CD14-positive monocyte (primary cell): ENCODE measurements at regions not wholly inside any gene's neighbourhood (a gene's known extent, or its start where the extent isn't known, plus 50 kb on each side); places are given as distances from the start of the nearest gene placed in this dataset.

Experiments used
- DNase-seq, 3 donors: peaks; one replicate each; pipeline ENCODE4 v3.0.0-alpha.2; 2011 to 2022
- H2AFZ ChIP-seq: 2 replicates; pipeline ENCODE4 v1.6.0; 2012; ENCODE audit warnings: mild to moderate bottlenecking, low read depth, low read length, inconsistent platforms; ENCODE audit not compliant: insufficient read depth, poor library complexity, severe bottlenecking
- H3K27ac ChIP-seq, 2 donors: 1 replicate in 1 of 2; 2 replicates in 1 of 2; pipeline ENCODE4 v1.5.1; 2012 to 2013; ENCODE audit warnings: low read length in 2 of 2, control low read depth in 1 of 2, inconsistent platforms in 1 of 2, low read depth in 1 of 2, mild to moderate bottlenecking in 1 of 2
- H3K27me3 ChIP-seq, 2 donors: one replicate each; pipeline versions ENCODE4 v1.6.0 to v1.6.1; 2011 to 2013; ENCODE audit warnings: low read length in 2 of 2; ENCODE audit not compliant: control insufficient read depth in 2 of 2, insufficient read depth in 2 of 2
- H3K36me3 ChIP-seq, 2 donors: replicated peaks in 1 of 2; 1 replicate in 1 of 2; 2 replicates in 1 of 2; pipeline versions ENCODE4 v1.5.1 to v1.6.1; 2012 to 2013; ENCODE audit warnings: low read length in 2 of 2, control low read depth in 1 of 2, inconsistent platforms in 1 of 2, mild to moderate bottlenecking in 1 of 2; ENCODE audit not compliant: insufficient read depth in 2 of 2, control insufficient read depth in 1 of 2
- H3K4me1 ChIP-seq, 2 donors: 1 replicate in 1 of 2; 2 replicates in 1 of 2; pipeline versions ENCODE4 v1.5.1 to v1.6.1; 2012 to 2013; ENCODE audit warnings: low read length in 2 of 2, control low read depth in 1 of 2, inconsistent platforms in 1 of 2, mild to moderate bottlenecking in 1 of 2, moderate library complexity in 1 of 2; ENCODE audit not compliant: insufficient read depth in 2 of 2, control insufficient read depth in 1 of 2
- H3K4me2 ChIP-seq: replicated peaks from 2 replicates; pipeline ENCODE3; 2012; ENCODE audit warnings: low read length, moderate library complexity, mild to moderate bottlenecking; ENCODE audit not compliant: poor library complexity, severe bottlenecking; ENCODE audit errors: extremely low read depth
- H3K4me3 ChIP-seq, 3 experiments: fragments of 200-600 bp in 1 of 3; sonication (generic) in 1 of 3; replicated peaks in 1 of 3; 1 replicate in 2 of 3; 2 replicates in 1 of 3; pipeline ENCODE4 v1.5.1; 2011 to 2013; ENCODE audit warnings: low read length in 3 of 3, mild to moderate bottlenecking in 3 of 3, control low read depth in 2 of 3, low read depth in 2 of 3, inconsistent platforms in 1 of 3, moderate library complexity in 1 of 3
- H3K79me2 ChIP-seq: 2 replicates; pipeline ENCODE4 v1.6.0; 2012; ENCODE audit warnings: mild to moderate bottlenecking, control low read depth, inconsistent platforms, low read length, moderate library complexity; ENCODE audit not compliant: insufficient read depth
- H3K9ac ChIP-seq: 2 replicates; pipeline ENCODE4 v1.6.0; 2017; ENCODE audit warnings: low read length, mild to moderate bottlenecking; ENCODE audit not compliant: insufficient read depth, poor library complexity, severe bottlenecking
- H3K9me3 ChIP-seq, 2 donors: replicated peaks in 1 of 2; 1 replicate in 1 of 2; 2 replicates in 1 of 2; pipeline versions ENCODE4 v1.5.1 to v1.6.1; 2012 to 2013; ENCODE audit warnings: low read length in 2 of 2, control low read depth in 1 of 2; ENCODE audit not compliant: control insufficient read depth in 1 of 2, insufficient read depth in 1 of 2
- H4K20me1 ChIP-seq: 2 replicates; pipeline ENCODE4 v1.6.0; 2012; ENCODE audit warnings: mild to moderate bottlenecking, low read length, control low read depth, moderate library complexity; ENCODE audit not compliant: insufficient read depth
- H3K27ac Mint-ChIP-seq, 7 donors: one replicate each; pipeline ENCODE4 v1.8.0; 2020; ENCODE audit warnings: mild to moderate bottlenecking in 7 of 7, mixed read lengths in 7 of 7, moderate library complexity in 6 of 7, inconsistent platforms in 2 of 7
- H3K27me3 Mint-ChIP-seq, 3 donors: one replicate each; pipeline ENCODE4 v1.8.0; 2021 to 2022; ENCODE audit warnings: low read depth in 3 of 3, mild to moderate bottlenecking in 3 of 3, mixed read lengths in 3 of 3, moderate library complexity in 3 of 3, inconsistent platforms in 1 of 3
- H3K36me3 Mint-ChIP-seq, 2 donors: one replicate each; pipeline ENCODE4 v1.8.0; 2020; ENCODE audit warnings: mixed read lengths in 2 of 2, inconsistent platforms in 1 of 2, mild to moderate bottlenecking in 1 of 2
- H3K4me1 Mint-ChIP-seq: one replicate; pipeline ENCODE4 v1.8.0; 2020; ENCODE audit warnings: mild to moderate bottlenecking, mixed read lengths
- H3K4me3 Mint-ChIP-seq, 2 donors: one replicate each; pipeline ENCODE4 v1.8.0; 2020; ENCODE audit warnings: mild to moderate bottlenecking in 2 of 2, mixed read lengths in 2 of 2, moderate library complexity in 1 of 2
- H3K9me3 Mint-ChIP-seq, 7 donors: one replicate each; pipeline ENCODE4 v1.8.0; 2020 to 2022; ENCODE audit warnings: mixed read lengths in 7 of 7, mild to moderate bottlenecking in 6 of 7, moderate library complexity in 6 of 7, inconsistent platforms in 2 of 7
- WGBS: methylation state at CpG from one replicate; pipeline ENCODE4 v1.1.5; 2013; ENCODE audit warnings: missing lambda C conversion rate; ENCODE audit not compliant: insufficient coverage; 5-methylcytosine and 5-hydroxymethylcytosine counted together
- intact Hi-C, 2 donors: fragments of 100-400 bp; cut with micrococcal nuclease; formaldehyde crosslinking; loops; one replicate each; pipeline versions ENCODE4 v1.15.0 to v1.15.1; 2023
- TF ChIP-seq, protein P1 (sequence below): fragments of 200-600 bp; IDR thresholded peaks from one replicate; pipeline ENCODE4 v1.8.0; 2022; ENCODE audit warnings: antibody characterized with exemption, mild to moderate bottlenecking

DNA sequence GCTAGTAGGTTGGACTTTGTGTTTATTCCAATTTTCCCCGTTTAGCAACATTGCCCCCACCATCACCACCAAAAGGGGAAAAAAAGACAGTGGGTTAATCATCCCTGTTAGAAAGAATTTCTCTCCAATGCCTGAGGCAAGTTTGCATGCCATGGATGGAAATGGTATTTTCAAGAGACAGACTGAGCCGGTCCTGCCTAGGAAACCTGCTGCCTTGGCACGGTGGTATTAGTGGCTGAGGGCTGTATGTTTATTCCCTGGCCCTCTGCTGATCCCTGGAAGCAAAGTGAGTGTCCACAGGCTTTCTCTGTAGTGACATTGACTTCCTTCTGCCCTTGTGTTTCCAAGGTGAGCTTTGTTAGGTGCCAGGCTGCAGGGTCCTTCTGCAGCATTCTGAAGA lies 427.0 kb upstream of the RBFOX1 start:
- no peaks in the 10 kb centered on the region for H3K27me3 ChIP-seq
- no peaks in the 10 kb centered on the region for H3K9me3 Mint-ChIP-seq
- intact Hi-C loops, result no loop called here
- DNase-seq, result no peak
- H3K4me2 ChIP-seq, result no peak overlapping the region
- H3K4me1 ChIP-seq, result no peaks in the 10 kb centered on the region
- no peak overlapping the region for H3K27ac Mint-ChIP-seq
- no peaks in the 10 kb centered on the region for H3K9me3 ChIP-seq
- H3K36me3 Mint-ChIP-seq, result no peaks in the 10 kb centered on the region
- H3K36me3 ChIP-seq, result no peaks in the 10 kb centered on the region
- no peak overlapping the region for H3K4me3 ChIP-seq
- no peaks in the 10 kb centered on the region for H3K79me2 ChIP-seq
- H3K4me3 Mint-ChIP-seq, result no peak overlapping the region
- H4K20me1 ChIP-seq, result no peaks in the 10 kb centered on the region
- H3K27ac ChIP-seq, result no peak overlapping the region
- no peak overlapping the region for H2AFZ ChIP-seq
- 100% methylated on average over 1 of the region's 3 CpGs for WGBS
- H3K27me3 Mint-ChIP-seq, result peaks cover 2 to 3% (median 2%) of the 10 kb centered on the region in 3 donors
- TF ChIP-seq, protein P1, sequence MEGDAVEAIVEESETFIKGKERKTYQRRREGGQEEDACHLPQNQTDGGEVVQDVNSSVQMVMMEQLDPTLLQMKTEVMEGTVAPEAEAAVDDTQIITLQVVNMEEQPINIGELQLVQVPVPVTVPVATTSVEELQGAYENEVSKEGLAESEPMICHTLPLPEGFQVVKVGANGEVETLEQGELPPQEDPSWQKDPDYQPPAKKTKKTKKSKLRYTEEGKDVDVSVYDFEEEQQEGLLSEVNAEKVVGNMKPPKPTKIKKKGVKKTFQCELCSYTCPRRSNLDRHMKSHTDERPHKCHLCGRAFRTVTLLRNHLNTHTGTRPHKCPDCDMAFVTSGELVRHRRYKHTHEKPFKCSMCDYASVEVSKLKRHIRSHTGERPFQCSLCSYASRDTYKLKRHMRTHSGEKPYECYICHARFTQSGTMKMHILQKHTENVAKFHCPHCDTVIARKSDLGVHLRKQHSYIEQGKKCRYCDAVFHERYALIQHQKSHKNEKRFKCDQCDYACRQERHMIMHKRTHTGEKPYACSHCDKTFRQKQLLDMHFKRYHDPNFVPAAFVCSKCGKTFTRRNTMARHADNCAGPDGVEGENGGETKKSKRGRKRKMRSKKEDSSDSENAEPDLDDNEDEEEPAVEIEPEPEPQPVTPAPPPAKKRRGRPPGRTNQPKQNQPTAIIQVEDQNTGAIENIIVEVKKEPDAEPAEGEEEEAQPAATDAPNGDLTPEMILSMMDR, result no peak
- H3K9ac ChIP-seq, result no peak overlapping the region
- no peaks in the 10 kb centered on the region for H3K4me1 Mint-ChIP-seq

GRCh38 chr16:6903671-6904070 lies 429.0 kb upstream of the RBFOX1 start:
- peaks cover 2 to 3% (median 2%) of the 10 kb centered on the region in 3 donors for H3K27me3 Mint-ChIP-seq
- no peaks in the 10 kb centered on the region for H3K36me3 ChIP-seq
- intact Hi-C loops, result no loop called here
- no peaks in the 10 kb centered on the region for H3K27me3 ChIP-seq
- H3K9me3 ChIP-seq, result no peaks in the 10 kb centered on the region
- peaks cover 0 to 4% (median 0%) of the 10 kb centered on the region in 7 donors for H3K9me3 Mint-ChIP-seq
- H3K4me3 Mint-ChIP-seq, result no peak overlapping the region
- H3K4me3 ChIP-seq, result no peak overlapping the region
- H3K4me2 ChIP-seq, result no peak overlapping the region
- H3K4me1 Mint-ChIP-seq, result no peaks in the 10 kb centered on the region
- H3K79me2 ChIP-seq, result no peaks in the 10 kb centered on the region
- DNase-seq, result no peak
- H3K36me3 Mint-ChIP-seq, result no peaks in the 10 kb centered on the region
- WGBS, result 81% methylated on average over 2 of the region's 5 CpGs
- H3K4me1 ChIP-seq, result no peaks in the 10 kb centered on the region
- H3K27ac Mint-ChIP-seq, result no peak overlapping the region
- no peak overlapping the region for H3K9ac ChIP-seq
- H3K27ac ChIP-seq, result no peak overlapping the region
- no peaks in the 10 kb centered on the region for H4K20me1 ChIP-seq
- no peak overlapping the region for H2AFZ ChIP-seq
- TF ChIP-seq, protein P1, result no peak
